Heart left ventricle (tissue), 13 donors: ENCODE measurements at regions not wholly inside any gene's neighbourhood (a gene's known extent, or its start where the extent isn't known, plus 50 kb on each side); places are given as distances from the start of the nearest gene placed in this dataset.

Experiments used
- CTCF ChIP-seq, 12 donors: fragments of 200-600 bp; sonication (generic) in 4 of 12; IDR thresholded peaks; one replicate each; pipeline versions ENCODE4 v1.5.0 to v1.8.0; 2018 to 2022; ENCODE audit warnings: antibody characterized with exemption in 12 of 12, mild to moderate bottlenecking in 5 of 12
- POLR2A ChIP-seq, 2 donors: fragments of 450-650 bp; IDR thresholded peaks; one replicate each; pipeline ENCODE4 v1.6.1; 2017; ENCODE audit warnings: antibody characterized with exemption in 2 of 2, mild to moderate bottlenecking in 2 of 2, moderate library complexity in 2 of 2
- donor health status: ischemic (EF 13 %, LVEDD 7.1; RV severe dilation, severe dysfunction).
- donor health status: DM: no; HTN: yes; CAD: no.
- donor health status: DM: no; HTN: no; CAD: no.
- donor health status: ischemic (EF 25% LVEDD 6.9; RV normal size, moderate dysfunction).
- donor health status: ischemic (EF 25% LVEDD 5.7; RV mildly dilated, moderate dysfunction).
- donor health status: ischemic (EF 35%, LVEDD 5.7; RV mildly dilated, moderate dysfunction).
- donor health status: nonischemic (EF 11% LVEDD 7.7; RV severe dilation, severe dysfunction).
- donor health status: DM: yes; HTN: yes; CAD: no.
- donor health status: PGD.
- donor health status: ischemic (EF 29% LVEDD 5.4; RV normal size, mild dysfunction).
- donor health status: nonischemic (EF 23%, LVEDD 6.1; RV moderate dilation, normal function).

DNA sequence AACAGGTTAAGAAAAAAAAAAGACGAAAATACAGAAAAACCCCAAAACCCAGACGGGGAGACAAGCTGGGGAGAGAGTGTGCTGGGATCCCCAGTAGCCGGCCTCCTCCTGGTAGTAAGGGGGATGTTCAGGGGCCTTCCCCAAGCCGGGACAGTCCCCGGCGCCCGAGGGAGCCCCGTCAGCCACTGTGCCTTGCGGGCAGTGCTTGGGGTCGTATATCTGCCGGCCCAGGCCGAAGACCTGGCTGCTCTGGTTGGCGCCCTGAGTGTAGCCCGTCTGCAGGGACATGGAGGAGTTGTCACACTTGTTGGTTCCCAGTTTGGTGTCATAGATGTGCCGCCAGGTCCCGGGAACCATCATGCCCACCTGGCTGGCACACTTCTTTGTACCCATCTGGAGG lies 287.2 kb upstream of the GADL1 start:
- TF ChIP-seq CTCF (IDR thresholded peaks at IDR 0.05) (no peak), POLR2A (IDR thresholded peaks at IDR 0.05) (no peak)
